ENCODE measurements at regions not wholly inside any gene's neighbourhood (a gene's known extent, or its start where the extent isn't known, plus 50 kb on each side); places are given as distances from the start of the nearest gene placed in this dataset.
"Not testable (repeated sequence)": the region's sequence is repeated elsewhere in the genome, so short reads cannot be mapped to it uniquely, and the experiment has no call there.

DNA sequence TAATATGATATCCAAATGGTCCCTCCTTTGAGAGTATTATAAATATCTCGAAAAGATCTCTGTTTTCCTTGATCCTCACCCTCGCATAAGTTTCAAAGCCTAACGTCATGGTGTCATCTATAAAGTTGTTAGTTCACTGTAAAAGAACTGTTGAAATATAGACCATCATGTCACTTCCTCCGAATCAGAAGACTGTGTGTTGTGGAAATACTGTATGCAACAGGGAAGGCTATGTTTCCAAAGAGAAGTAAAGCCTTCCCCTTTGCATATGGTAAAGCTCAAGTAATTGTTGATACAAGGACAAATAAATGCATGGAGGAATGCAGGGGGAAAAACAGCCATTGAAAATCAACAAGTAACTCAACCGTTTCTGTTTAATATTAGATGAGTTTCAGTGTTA, 125.9 kb downstream of the ZNF365 start:
- DNase-seq: not testable (repeated sequence)

DNA sequence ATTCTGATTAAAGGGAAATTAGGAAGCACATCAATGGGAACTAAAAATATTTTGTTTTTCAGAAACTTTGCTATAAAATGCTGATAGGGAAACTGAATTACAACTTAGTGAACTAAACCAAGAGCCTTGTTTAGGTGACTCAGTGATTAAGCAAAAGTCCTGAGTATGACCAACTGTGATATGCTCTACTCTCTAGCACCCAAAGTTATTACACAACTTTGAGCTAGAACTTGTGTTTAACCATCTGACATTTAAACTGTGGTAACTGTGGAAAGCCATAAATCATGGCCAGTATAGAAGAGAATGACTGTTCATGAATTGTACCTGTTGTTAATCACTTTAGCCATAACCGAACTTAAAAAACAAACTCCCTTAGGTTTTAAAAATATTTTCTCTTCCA, 127.4 kb downstream of the ZNF365 start:
- no peak for DNase-seq

DNA sequence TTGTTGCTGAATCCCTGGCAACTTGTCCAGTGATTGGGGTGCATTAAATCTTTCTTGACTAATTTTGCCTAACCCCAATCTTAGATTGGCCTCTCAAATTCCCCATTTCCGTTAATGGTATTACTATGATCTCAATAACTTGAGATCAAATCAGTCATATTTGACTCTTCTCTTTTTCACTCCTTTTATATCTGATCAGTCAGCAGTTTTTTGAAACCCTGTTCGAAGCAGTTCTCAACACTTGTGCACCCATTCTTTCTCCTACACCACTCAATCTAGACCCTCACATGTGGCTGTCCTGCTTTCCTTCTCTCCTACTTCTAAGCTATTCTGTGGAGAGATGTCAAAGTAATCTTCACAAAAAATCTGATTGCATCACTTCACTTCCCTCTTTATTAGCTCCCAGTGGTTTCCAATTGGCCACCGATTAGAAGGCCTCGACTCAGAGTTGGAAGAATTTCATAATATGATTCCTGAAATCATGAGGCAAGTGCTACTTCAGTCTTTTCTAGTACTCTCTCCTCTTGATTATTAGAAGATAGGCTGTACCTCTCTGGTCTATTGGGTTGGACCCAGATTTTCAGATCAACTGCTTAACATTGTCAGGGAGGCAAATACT, 128.9 kb downstream of the ZNF365 start:
- DNase-seq: no peak

DNA sequence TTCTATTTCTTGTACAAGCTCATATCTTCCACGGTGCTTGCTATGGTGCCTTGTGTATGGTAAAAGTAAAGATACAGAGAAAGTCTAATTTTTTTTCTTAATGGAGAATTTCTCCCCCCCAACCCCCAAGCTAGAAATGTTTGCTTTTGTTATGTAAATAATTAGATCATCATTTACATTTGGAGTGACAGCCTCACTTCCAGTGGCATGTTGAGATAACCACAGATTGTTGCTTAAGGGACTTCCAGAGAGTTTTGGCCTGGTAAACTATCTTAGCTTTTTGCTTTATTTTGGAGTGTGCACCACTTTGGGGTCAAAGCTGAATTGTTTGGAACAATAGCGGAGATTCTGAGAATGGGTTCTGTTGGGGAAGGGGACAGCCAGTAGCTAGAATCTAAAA, 129.7 kb downstream of the ZNF365 start:
- DNase-seq: no peak

DNA sequence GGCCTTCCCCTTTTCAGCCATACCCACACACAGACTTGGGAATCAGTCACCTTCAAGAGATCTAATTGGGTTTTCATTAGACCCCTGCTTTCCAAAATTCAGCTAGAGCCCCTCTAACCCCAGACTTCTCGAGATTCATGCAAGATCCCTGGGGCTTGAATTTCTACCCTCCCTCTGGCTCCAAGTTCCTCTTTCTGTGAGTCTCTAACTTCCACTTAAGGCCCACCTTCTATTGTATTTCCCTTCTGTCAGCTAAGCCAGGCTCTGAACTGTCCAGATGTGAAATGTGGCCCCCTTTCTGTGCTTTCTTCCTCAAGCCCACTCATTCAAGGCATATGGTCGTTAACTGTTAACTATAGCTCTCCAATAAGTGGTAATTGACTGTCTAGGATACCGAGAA, 132.2 kb downstream of the ZNF365 start:
- DNase-seq: no peak

DNA sequence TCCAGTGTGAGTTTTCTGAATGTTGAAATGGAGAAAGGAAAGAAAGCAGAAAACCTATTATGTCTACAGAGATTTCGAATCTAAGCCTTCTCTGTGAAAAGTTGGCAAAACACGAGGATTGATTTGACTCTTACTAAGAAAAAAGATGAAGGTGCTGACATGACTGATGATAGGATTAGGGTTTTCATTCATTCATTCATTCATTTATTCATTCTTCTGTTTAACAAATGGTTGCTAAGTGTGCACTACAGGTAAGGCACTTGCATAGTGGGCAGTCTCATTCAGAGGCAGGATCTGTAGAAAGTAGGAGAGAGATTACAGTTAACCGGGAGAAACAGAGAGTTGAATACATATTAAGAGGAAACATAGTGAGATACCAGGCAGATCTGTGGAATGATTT, 137.1 kb downstream of the ZNF365 start:
- DNase-seq: no peak

DNA sequence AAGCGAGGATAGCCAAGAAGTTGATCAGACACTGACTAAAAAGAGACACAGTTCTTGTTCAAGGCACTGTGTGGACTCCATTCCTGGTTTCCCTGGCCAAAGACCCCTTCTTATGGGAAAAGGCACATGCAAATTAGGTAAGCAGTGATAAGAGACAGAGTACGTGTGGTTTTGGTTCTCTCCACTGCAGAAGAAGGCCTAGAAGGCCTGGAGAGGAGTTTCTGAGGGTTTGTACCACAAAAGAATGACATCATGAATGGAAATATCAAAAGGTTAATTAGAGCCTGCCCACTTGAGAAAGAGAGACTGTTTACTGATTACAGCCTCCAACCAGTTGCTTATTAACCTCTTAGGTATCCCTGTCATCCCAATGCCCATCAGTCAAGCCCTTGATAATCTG, 137.5 kb downstream of the ZNF365 start:
- no peak for DNase-seq

DNA sequence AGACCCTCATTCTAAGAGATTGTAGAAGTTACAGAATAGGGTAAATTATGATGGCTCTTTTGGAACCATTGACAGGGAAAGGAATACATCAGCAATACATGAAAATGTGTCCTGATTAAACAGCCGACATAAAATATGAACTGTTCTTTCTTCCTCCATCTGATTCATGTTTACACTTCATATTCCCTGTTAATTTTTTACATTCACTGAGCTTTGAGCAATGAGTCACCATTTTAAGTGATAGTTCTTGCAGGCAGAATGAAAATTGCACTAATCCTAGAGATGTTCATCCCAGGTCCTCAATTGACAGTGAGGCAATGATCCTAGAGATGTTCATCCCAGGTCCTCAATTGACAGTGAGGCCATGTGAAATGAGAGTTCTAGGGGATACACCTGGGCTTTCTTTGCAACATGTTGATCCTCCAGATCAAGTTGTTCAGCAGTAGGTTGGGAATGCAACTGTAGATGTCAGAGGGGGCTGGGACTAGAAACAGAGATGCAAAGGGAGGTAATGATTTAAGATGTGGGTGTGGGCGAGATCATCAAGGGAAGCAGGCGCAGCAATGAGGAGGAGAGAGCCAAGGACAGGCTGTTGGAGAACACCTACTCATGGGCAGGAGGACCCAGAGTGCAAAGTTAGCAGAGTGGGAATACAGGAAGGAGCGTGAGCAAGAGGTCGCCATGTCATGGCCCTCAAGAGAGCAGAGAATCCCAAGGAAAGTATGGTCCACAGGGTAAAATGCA, 138.7 kb downstream of the ZNF365 start:
- no peak for DNase-seq

DNA sequence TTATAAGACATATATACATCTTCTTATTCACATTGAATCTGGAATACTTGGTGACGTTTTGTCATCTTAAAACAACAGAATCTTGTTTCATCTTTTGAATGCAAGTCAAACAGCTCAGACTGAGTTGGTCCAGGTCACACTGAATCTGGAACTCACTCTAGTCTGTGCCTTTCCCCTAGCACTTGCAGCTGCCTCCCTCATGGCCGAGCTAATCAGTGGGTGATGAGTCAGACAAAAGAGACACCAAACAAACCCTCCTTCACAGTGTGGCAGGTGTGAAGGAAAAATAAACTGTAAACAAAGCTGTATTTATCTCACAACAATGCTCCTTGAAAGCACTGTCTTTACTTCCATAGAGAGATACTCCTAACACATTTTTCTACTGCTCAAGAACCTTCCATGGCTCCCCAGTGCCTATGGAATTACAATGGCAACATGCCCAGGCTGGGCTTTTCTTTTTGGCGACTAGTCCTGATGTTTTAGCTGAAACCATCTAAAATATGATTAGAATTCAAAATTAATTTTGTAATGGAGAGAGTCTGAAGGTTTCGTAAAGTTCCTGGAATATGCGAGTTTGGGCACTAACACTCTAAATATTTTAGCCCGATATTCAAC, 140.0 kb downstream of the ZNF365 start:
- no peak for DNase-seq

DNA sequence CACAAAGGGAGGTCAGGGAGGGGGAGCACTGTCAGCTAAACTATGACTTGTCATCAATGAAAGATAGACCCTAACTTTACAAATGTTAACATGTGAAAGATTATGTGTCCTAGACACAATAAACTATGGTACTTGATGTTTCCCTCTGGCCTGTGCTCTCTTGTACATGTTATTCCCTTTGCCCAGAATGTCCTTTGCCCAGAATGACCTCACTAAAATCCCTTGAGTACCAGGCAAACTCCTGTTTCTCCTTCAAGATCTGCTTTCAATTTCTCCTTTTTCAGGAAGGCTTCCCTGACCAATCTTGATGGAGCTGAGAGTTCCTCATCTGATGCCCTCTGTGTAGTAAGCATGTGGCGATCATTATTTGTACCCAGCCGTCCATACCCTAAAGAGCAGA, 143.1 kb downstream of the ZNF365 start:
- no peak for DNase-seq

DNA sequence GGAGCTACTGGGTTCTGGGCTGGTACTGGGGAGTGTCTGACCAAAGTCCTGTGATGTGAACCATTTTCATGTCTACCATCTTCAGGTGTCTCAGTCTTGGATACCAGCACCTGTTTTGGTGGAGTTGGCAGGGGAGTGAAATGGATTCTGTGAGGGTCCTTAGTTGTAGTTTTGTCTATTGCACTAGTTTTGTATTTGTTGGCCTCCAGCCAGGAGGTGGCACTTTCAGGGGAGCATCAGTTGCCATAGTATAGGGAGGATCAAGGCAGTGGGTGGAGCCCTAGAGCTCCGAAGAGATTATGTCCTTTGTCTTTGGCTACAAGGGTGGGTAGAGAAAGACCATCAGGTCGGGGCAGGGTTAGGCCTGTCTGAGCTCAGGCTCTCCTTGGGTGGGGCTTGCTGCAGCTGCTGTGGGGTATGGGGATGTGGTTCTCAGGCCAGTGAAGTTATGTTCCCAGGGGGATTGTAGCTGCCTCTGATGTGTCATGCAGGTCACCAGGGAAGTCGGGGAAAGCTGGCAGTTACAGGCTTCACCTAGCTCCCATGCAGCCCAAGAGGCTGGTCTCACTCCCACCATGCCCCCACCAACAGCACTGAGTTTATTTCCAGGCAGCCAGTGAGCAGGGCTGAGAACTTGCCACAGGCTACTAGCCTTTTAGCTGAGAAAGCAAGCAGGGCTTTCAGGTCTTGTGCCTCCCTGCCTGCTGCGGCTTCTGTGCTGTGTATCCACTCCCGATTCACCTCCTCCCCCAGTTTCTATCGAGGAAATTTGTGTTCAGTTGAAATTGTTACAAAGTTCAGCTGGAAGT, 153.1 kb downstream of the ZNF365 start:
- no peak for DNase-seq

DNA sequence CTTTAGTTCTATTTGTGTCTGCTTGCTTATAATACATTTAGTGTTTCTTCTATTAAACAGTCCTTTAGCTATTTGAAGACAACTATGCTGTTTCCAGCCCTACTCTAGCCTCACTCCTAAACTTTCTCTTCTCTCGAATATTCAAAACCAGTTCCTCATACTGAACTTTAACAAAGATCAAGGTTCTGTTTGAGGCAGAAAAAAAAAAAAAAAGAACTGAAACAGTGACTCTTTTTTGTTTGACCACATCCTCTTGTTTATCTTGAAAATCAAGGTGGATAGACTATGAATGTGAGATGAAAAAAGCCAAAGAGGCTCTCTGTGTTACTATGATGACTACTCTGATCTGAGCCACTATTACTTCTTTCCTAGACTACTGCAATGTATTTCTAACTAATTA, 154.3 kb downstream of the ZNF365 start:
- DNase-seq: no peak

DNA sequence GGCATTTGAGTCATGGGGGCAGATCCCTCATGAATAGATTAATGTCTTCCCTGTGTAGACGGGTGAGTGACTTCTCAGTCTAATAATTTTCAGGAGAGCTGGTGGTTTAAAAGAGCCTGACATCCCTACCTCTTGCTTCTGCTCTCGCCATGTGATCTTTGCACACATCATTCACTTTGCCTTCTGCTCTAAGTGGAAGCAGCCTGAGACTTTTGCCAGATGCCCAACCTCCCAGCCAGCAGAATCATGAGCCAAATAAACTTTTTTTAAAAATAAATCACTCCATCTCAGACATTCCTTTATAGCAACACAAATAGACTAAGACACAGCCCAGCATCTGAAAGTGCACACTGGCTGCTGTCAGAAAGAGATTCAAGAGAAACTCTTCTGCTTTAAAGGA, 155.2 kb downstream of the ZNF365 start:
- DNase-seq: no peak

DNA sequence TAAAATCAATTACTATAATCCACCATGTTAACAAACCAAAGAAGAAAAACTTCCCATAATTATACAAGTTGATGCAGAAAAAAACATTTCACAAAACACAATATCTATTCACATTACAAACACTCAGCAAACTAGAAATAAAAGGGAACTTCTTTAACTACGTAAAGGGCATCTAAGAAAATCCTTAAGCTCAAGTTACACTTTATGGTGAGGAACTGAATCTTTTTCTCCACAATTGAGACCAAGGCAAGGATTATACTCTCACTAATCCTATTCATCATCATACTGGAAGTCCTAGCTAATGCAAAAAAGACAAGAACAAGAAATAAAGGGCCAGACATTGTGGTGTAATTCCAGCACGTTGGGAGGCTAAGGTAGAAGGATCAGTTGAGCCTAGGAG, 159.9 kb downstream of the ZNF365 start:
- DNase-seq: no peak

DNA sequence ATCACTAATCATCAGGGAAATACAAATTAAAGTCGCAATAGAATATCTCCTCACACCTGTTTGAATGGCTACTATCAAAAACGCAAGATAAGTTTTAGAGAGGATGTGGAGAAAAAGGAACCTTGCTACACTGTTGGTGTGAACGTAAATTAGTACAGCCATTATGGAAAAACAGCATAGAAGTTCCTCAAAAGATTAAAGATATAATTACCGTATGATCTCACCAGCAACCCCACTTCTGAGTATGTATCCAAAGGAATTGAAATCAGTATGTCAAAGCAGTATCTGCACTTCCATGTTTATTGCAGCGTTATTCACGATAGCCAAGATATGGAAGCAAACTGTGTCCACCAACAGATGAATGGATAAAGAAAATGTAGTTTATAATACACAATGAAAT, 164.4 kb downstream of the ZNF365 start:
- DNase-seq: no peak

DNA sequence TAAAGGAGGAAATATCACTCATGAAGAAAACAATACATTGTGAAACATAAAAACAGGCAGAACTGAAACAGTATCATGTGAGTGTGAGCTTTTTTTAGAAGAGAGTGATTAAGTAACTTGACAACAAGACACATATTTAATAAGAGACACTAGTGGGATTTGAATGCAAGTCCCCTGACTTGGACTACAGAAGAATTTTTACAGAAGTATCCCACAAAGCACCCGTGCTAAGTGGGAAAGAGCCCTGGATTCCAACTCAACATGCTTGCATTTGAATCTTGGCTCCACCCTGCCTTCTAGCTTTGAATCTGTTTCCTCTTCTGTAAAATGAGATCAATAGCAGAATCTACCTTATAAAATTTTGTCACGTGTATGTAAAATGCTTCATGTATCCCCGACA, 166.2 kb downstream of the ZNF365 start:
- no peak for DNase-seq

DNA sequence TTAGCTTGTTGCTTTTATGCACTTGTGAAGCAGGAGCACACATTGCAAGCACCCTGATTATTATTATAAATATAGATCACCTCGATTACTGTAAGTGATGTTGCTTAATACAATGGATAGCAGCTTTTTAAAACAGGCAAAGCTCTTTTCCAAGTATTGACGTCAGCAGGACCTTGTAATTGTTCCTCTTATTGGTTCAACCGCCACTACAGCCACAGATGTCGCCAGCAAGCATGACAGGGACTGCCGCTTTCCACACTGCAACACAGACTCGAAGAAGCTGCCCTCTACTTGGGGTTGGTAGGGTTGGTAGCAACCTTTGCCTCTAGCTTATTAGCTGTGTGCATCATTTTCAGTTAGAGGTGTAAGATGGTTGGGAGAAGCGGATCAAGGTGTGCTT, 167.6 kb downstream of the ZNF365 start:
- DNase-seq: no peak

DNA sequence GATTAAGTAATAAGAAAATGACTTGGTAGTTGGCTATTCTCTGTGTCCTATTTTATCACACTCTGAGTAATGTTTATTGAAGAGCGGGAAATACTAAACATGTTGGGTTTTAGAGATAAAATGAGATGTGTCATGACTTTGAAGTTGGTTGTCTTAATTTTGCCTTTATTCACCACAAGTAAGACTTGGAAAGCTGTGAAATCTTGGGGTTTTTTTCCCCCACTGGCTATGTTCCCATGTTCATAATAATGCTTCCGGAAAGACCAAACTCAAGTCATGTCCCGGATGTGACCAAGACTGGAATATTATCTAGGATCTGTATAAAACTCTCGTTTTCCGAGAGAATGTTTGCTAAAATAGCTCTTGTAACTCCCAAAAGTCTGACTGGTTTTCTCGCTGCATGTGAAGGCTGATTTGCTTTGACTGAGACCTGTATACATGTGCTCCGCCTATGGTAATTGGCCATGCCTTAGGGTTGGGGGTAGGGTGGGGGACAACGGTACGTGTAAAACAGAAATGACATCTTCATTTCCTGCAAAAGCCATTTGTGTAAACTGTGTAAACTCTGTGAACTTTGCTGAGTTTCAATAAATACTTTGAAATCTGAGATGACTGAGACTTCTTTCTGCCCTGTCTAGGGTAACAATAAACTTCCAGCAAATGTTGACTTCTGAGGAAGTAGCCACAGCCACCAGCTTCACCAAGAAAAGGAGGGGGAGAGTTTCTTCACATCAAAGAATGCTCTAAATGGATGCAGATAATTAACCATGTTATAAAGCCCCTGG, 169.6 kb downstream of the ZNF365 start:
- DNase-seq: no peak

DNA sequence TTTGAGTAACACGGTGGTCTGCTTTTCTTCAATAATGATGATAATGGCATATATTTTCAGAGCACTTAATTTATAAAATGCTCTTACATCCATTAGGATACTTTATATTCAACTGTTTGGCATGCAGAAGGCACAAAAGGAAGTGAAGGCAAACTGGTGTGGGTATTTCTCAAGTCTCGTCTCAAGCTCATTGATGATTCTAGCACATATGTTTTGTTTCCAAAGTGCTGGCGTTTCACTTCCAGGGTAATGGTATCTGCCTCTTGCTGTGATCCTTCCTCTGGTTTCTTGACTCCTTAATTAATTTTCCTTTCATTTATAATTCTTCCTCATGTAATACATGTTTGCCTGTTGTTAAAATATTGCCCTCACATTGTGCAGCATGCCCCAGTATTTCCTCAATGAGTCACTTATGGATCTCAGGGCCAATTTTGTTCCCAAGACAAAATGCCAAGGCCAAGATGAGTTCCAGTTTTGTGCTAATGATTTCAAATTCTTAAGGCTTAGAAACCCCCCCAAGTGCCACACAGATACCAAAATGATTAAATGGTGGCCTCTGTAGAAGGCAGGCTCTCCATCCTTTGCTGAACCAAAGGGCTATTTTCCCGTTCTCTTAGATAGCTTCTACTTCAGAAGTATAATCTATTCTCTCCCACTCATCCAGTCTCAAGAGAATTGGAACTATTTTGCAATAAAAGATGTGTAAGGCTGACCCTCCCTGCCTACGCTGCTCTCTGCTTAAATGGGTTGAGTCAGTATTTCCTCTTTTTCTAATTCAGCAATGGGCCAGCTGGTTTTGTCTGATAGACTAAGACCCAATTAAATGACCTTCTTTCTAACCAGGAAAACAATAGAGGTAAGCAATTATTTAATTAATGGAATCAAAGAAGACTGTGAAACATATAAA, 171.2 kb downstream of the ZNF365 start:
- no peak for DNase-seq

DNA sequence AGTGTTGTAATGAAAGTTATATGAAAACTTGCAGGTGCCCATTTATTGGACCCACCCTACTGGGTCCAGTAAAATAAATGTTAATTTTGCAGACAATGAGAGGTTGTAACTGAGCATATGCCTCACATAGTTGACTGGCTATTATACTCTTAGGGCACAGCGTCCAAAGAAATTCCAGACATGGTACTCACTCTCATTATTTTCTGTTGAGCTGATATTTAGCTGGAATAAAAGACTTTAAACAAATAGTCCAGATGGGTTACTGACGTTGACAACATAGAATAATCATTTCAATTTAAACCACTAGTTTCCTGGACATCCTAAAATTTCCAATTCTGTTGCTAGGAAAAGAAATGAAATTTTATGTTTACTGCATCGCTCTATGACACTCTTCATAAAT, 174.5 kb downstream of the ZNF365 start:
- no peak for DNase-seq

DNA sequence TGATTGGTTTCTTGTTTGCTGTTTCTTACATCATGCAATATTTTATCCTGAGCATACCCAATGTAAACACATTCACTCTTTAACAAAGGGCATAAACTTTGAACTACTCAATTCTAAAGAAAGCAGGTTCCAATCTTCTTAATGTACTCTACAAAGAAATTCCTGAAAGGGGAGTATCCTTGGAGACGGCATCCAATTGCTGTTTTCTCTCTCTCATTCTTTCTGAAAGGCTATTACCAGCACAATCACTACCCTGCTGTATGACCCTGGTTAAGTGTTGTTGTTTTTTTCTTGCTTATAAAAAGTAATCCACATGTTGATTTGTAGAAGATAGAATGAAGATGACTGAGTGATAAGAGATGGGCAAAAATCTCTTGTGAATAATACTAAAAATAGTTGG, 176.0 kb downstream of the ZNF365 start:
- no peak for DNase-seq

All from SW 1271 (cell line).